ENCODE measurements at regions not wholly inside any gene's neighbourhood (a gene's known extent, or its start where the extent isn't known, plus 50 kb on each side); places are given as distances from the start of the nearest gene placed in this dataset.
A peak's percentile ranks its signal among the peaks of the same experiment; 100 is the strongest.
"Not testable (repeated sequence)": the region's sequence is repeated elsewhere in the genome, so short reads cannot be mapped to it uniquely, and the experiment has no call there.

GRCh38 chr10:62935022-62935421, 118.9 kb upstream of the EGR2 start:
- no peak overlapping the region for H3K4me3 ChIP-seq (ENCODE audit: low read depth, low read length)

DNA sequence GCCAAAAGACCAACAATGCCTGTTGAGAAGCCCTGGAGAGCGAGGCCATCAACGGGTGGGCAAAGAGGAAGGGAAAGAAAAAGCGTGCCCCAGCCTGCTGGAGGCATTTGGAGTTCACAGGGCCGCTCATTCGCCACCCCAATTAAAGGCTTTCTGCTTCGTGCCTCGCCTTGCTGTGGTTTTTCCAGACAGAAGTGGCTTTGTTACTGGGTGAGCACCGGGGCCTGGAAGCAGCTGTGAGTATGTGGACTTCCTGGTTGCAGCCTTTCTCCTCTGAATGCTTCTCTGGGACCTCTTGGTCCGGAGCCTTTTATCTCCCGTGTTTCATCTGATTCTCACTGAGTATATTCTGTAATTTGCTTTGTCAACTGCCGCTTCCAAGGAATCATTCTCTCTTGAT, 118.1 kb upstream of the EGR2 start:
- H3K4me3 ChIP-seq (ENCODE audit: low read depth, low read length), result no peak overlapping the region

GRCh38 chr10:62928763-62929162, 112.6 kb upstream of the EGR2 start:
- H3K4me3 ChIP-seq (ENCODE audit: low read depth, low read length), result not testable (repeated sequence)

DNA sequence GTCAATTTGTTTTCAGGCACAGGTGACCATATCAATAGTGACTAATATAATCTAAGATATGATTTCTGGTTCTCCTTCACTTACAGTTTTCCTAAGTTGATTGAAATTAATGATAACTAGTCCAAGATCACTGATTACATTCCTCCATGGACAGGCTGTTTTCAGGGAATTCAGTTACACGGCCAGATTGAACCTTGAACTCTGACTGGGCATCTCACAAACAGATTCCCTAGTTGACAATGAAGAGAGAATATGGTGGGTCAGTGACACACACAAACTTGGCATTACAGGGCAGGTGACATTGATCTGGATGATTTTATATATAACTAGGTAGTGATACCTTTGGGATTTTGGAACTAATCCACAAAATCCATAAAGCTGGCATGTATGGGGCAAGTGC, 110.2 kb upstream of the EGR2 start:
- no peak overlapping the region for H3K4me3 ChIP-seq (ENCODE audit: low read depth, low read length)

- peak overlapping the region; percentile 14 for H3K4me3 ChIP-seq (ENCODE audit: low read depth, low read length)
Measured at GRCh38 chr10:62924344-62924748, 108.2 kb upstream of the EGR2 start.

GRCh38 chr10:62919776-62920175, 103.6 kb upstream of the EGR2 start:
- H3K4me3 ChIP-seq (ENCODE audit: low read depth, low read length), result no peak overlapping the region

DNA sequence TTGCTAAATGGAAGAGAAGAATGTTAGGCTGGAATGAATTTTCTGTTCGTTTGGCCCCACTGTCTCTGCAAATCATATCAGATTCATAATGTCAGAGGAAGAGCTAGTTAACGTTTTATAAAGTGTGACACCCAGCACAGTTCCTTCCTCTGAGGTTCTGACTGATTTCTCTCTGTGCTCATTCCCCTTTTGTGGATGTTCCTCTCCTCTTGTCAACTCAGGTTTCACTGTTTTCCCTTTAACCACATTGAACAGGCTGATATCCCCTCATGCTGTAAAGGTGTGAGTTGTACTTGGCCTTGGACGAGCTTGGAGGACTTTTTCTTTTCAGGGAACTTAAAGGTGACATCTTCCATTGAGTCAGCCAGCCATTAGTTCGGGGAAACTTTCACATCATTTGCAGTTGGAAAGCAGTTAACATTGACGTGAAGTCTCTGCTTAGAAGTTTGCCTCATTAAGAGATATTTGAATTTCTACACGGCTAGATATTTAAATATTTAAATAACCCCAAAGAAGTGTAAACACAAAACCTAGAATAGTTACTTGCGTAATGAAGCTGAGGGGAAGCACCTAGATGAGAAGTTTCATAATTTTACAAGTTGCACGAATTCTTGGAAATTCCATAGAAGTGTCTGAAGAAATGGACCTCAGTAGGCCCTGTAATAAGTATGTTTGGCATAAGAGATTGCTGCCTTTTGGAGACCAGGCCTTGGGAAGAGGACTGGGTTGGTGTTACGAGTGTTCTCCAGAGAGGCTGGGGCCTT, 101.5 kb upstream of the EGR2 start:
- H3K4me3 ChIP-seq (ENCODE audit: low read depth, low read length), result no peak overlapping the region

DNA sequence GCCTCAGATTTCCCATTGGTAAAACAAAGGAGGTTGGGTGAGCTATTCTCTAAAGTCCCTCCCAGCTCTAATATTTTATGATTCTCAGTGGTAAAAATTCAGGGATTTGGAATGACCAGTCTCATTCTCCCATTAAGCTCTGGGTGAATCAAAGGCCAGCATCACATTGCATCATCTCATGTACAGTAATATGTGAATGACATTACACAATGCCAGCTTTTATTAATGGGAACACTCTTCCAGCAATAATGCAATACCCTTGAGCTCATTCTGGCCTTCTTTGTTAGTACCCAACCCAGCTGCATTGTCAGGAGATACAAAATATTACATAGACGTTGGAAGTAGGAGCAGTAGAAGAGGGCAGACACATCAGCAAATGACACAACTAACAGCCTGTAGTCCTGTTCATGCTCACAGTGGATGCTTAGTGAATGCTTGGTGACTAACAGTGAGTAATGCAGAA, 100.0 kb upstream of the EGR2 start:
- H3K4me3 ChIP-seq (ENCODE audit: low read depth, low read length), result no peak overlapping the region

DNA sequence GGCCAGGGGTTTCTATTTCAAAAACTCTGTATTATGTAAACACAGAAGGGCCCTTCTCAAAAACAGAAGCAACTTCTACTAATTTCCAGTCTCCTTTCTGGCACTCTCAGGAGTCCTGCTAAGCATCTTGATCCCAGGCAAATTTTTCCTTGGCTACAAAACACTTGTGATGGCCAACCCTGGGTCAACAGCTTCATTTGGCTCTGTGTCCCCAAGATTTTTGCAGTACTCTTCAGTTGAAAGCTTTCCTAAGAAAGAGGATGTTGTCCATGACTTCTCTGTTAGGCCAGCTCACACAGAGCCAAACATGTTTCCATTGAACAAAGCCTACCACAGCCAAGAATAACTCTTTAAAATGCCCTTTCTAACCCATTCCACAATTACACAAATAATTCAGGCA, 99.0 kb upstream of the EGR2 start:
- no peak overlapping the region for H3K4me3 ChIP-seq (ENCODE audit: low read depth, low read length)

DNA sequence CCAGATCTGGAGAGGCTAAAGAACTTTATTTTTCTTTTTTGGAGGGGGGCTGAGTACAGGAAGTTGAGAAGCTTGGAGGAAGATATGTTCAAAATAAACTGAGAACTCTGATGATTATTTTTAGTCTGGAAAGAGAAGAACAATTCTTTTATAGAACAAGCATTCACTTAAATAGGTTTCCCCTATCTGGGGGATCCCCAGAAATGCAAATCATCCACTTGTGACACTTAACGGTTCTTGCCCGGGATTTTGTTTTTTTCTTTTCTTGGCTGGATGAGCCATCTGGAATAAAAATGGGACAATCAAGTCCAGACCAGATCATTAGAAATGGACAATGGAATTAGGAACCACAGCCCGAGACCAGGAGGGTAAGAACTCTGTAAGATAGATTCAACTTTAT, 95.9 kb upstream of the EGR2 start:
- H3K4me3 ChIP-seq (ENCODE audit: low read depth, low read length), result no peak overlapping the region

- no peak overlapping the region for H3K4me3 ChIP-seq (ENCODE audit: low read depth, low read length)
Measured at GRCh38 chr10:62911210-62911963, 95.2 kb upstream of the EGR2 start.

DNA sequence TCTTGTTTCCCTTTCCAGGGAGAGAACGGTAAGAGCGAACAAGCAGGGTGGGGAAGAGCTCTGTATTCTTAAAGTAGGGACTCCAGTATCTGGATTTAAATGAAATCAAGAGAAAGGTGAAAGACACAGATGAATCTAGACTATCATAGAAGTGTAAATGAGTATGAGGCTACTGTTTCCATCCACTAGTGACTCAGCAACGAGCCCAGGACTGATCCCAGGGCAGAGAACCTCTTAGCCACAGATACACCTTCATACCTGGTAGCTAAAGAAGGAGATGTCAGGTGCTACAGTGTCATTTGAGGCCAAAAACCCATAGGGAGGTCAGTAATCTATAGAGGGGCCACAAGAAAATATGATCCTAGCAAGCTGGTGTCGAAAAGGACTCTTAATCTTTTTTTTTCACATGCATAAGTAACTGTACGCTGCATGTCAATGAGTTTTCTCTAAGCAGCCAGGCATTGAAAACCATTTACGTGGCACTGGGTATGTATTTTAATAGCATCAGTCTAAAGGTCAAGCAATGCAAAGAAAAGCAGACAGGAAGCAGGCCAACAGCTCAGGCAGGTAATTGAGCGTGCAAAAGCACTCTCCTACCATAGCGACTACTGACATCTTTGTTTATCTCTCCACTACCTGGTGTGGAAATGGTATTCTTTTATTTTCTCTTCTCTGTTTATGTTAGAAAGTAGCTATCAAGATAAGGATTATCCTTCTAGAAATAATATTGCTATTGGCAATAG, 91.5 kb upstream of the EGR2 start:
- H3K4me3 ChIP-seq (ENCODE audit: low read depth, low read length), result no peak overlapping the region

DNA sequence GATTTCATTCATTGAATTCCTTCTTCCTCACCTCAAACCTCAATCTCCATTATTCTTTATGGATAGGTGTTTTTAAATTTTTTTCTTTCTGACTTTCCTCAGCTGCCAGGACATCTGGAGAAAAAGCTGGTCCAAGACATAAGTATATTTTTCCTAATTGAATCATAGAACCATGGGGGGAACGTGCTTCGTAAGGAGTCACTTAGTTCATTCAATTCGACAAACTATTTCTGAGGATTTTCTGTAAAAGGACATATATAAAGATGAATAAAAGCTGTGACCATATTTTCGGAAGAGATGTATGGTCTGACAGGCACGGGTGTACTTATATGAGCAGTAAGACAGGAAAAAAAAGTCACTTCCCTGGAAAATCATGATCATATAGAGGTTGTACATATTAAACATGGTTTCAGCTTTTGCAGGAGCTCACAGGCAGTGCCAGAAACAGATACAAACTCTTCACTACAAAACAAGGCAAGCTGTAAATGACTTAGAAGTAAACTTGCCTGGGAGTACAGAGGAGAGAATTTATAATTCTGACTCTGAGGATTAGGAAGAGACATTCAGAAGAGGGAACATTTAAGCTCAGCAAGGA, 88.2 kb upstream of the EGR2 start:
- no peak overlapping the region for H3K4me3 ChIP-seq (ENCODE audit: low read depth, low read length)

DNA sequence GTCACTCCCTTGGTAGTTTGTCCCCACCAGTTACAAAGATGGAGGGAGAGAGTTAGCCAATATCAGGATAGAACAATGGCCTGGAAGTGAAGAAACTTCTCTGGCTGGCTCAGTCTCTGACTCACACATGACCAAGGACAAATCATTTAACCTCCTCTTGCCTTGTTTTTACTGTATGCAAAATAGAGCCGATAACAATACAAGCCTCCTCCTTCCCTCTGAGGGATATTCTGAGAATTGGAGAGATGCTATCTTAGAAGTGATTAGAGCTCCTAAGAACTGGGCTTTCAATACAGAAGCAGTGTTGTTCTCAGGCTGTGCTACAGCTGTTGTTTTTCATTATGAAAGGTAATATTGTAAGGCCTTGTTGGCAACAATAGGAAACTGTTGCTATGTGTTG, 87.7 kb upstream of the EGR2 start:
- H3K4me3 ChIP-seq (ENCODE audit: low read depth, low read length), result no peak overlapping the region

GRCh38 chr10:62900829-62901571, 84.8 kb upstream of the EGR2 start:
- H3K4me3 ChIP-seq (ENCODE audit: low read depth, low read length), result no peak overlapping the region

GRCh38 chr10:62899311-62899710, 83.1 kb upstream of the EGR2 start:
- H3K4me3 ChIP-seq (ENCODE audit: low read depth, low read length), result no peak overlapping the region

DNA sequence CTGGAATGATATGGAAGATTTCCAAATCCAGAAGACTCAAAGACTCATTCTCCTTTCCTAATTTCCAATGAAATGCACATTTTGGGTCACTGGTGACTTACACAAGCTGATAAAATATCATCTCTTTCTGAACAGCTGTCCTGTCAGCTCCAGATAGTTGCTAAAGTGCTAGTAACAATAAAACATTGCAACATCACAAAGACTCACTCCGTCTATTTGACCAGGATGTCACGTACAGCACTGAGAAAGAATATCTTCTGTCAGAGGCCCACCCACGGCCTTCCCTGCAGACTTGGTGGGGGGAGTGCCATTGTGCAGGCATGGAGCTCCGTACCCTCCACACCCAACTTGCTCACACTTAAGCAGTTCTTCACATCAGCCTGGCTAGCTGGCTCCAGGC, 78.9 kb upstream of the EGR2 start:
- H3K4me3 ChIP-seq (ENCODE audit: low read depth, low read length), result no peak overlapping the region

DNA sequence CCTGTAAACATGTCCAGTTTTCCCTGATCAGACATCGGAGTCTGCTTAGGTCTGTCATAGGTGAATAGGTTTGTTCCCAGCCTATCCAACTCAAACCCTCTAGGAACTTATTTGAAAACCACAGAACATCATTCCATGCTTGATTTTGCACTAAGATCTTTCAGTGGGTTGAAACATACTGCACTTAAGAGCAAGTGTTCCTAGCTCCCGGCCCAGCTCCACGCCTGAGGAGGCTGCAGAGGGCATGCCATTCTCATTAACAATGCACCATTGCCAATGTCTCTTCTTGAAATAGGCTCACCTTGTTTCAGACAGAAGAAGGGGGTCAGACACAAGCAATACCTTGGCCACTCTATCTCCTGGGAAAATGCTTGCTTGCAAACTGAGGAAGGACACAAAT, 78.0 kb upstream of the EGR2 start:
- H3K4me3 ChIP-seq (ENCODE audit: low read depth, low read length), result no peak overlapping the region

GRCh38 chr10:62893036-62893435, 76.9 kb upstream of the EGR2 start:
- no peak overlapping the region for H3K4me3 ChIP-seq (ENCODE audit: low read depth, low read length)

DNA sequence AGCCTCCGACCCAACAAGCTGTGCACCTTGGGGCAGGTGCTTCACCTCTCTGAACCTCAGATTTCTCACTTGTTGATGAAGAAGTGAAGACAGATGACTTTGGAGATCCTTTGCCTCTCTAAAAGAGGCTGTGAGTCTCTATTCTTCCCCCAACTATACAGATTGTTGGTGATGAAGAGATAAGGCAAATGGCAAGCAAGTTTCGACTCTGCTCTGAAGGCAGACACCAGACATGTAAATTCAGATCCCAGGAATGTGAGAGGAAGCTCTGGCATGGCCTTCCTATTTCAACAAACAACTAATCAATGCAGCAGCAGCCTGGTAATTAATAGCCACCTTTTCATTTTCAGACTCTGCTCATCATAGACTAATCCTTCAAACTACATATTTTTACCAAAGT, 74.2 kb upstream of the EGR2 start:
- H3K4me3 ChIP-seq (ENCODE audit: low read depth, low read length), result no peak overlapping the region

- no peak overlapping the region for H3K4me3 ChIP-seq (ENCODE audit: low read depth, low read length)
Measured at GRCh38 chr10:62887642-62888041, 71.5 kb upstream of the EGR2 start.

Measured in iPS-11a (cell line).